ENCODE measurements at regions not wholly inside any gene's neighbourhood (a gene's known extent, or its start where the extent isn't known, plus 50 kb on each side); places are given as distances from the start of the nearest gene placed in this dataset.
A peak's percentile ranks its signal among the peaks of the same experiment; 100 is the strongest.

DNA sequence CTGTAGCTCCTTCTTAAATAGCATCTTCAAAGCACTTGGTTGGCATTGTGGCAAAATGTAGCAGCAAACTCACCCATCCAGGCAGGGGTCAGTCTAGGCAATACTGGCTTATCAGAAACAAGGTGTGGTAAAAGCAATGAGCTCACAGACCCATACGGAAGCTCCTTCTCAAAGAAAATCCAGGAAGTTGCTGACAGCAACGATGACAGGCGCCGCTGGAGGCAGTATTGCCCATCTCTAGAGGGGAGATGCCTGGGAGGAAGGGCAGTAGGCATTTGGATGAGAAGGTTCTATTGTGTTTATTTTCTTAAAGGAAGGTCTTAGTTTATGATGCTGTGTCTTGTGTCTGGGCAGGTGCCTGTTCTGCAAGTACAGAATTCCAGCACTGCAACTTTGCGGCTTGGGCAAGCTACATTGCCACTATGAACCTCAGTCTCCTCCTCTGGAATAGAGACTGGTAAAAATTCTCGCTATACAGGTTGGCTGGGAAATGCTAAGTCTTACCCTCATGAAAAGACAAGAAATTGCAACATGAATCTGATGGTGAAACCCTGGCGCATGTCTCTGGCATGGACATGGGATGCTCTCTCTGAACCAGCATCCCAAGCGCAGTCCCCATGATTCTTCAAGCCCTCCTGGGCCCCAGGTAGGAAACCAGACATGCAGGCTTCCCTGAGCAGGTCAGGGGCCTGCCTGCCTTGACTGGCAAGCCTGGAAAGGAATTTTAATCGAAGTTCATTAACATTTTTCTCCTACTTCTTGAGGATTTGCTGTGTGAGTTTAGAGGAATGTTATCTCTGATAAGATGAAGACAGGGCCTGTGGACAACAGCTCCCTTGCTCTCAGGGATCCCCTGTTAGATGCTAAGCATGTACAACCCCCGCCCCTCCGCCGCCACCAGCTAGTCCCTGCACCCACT is 156.0 kb downstream of the TFCP2L1 start:
- peak; percentile 7 for DNase-seq (ENCODE audit: low read depth, low spot score)
- TF ChIP-seq, protein P1, sequence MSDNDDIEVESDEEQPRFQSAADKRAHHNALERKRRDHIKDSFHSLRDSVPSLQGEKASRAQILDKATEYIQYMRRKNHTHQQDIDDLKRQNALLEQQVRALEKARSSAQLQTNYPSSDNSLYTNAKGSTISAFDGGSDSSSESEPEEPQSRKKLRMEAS (IDR thresholded peaks at IDR 0.05; ENCODE audit: insufficient read depth, insufficient read length), result no peak
- TF ChIP-seq POLR2A (IDR thresholded peaks at IDR 0.05; ENCODE audit: low read depth, low read length), result no peak
- TF ChIP-seq, protein P2, sequence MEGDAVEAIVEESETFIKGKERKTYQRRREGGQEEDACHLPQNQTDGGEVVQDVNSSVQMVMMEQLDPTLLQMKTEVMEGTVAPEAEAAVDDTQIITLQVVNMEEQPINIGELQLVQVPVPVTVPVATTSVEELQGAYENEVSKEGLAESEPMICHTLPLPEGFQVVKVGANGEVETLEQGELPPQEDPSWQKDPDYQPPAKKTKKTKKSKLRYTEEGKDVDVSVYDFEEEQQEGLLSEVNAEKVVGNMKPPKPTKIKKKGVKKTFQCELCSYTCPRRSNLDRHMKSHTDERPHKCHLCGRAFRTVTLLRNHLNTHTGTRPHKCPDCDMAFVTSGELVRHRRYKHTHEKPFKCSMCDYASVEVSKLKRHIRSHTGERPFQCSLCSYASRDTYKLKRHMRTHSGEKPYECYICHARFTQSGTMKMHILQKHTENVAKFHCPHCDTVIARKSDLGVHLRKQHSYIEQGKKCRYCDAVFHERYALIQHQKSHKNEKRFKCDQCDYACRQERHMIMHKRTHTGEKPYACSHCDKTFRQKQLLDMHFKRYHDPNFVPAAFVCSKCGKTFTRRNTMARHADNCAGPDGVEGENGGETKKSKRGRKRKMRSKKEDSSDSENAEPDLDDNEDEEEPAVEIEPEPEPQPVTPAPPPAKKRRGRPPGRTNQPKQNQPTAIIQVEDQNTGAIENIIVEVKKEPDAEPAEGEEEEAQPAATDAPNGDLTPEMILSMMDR (IDR thresholded peaks at IDR 0.05; ENCODE audit: extremely low read depth in 1 of 2, insufficient read depth in 1 of 2, low read depth in 1 of 2, low read length in 2 of 2), result peak; percentile 35 to 58
- Histone ChIP-seq H3K79me2 (ENCODE audit: control insufficient read depth, insufficient read depth, low read length) (no peaks in the 10 kb centered on the region), H2AFZ (ENCODE audit: low read depth, low read length) (no peak overlapping the region), H3K9ac (replicated peaks; ENCODE audit: extremely low read depth, insufficient read depth, low read length) (no peak overlapping the region), H4K20me1 (replicated peaks; ENCODE audit: control insufficient read depth, extremely low read depth, insufficient read depth, low read length) (no peaks in the 10 kb centered on the region), H3K4me3 (replicated peaks in 1 of 3; ENCODE audit: insufficient read depth in 1 of 3, low read depth in 1 of 3, low read length in 3 of 3) (no peak overlapping the region), H3K9me3 (replicated peaks; ENCODE audit: control insufficient read depth, insufficient read depth, low read length) (no peaks in the 10 kb centered on the region), H3K4me2 (ENCODE audit: insufficient read depth, low read length) (no peak overlapping the region), H3K36me3 (ENCODE audit: control insufficient read depth in 2 of 2, extremely low read depth in 1 of 2, insufficient read depth in 2 of 2, low read length in 2 of 2) (no peaks in the 10 kb centered on the region), H3K27ac (ENCODE audit: insufficient read depth, low read depth, low read length) (no peak overlapping the region), H3K4me1 (ENCODE audit: control insufficient read depth, extremely low read depth, insufficient read depth, low read length) (no peaks in the 10 kb centered on the region), H3K27me3 (ENCODE audit: control insufficient read depth in 2 of 2, insufficient read depth in 2 of 2, low read length in 2 of 2) (no peaks in the 10 kb centered on the region), H3K9me1 (replicated peaks; ENCODE audit: control insufficient read depth, extremely low read depth, insufficient read depth, low read length) (no peaks in the 10 kb centered on the region)
- no TSS peak for BruUV-seq (replicated peaks)
- ChIA-PET CTCF (interaction anchor here (0.6 to 4.6 kb wide), 16 partner anchors 10 to 619 kb away, joined by 3 to 56 read pairs (median 4); no protein-coding TSS in a partner anchor), POLR2A (no interaction called here)
- intact Hi-C loops (cut with micrococcal nuclease), result loop anchor here (10.0 kb wide), 1 partner anchor 196 kb away; no protein-coding TSS in a partner anchor
- FAIRE-seq, result no peak
- dilution Hi-C loops (cut with MboI; ENCODE audit: extremely low pct_ligation_motif_present, low sequenced_read_pairs), result no loop called here

DNA sequence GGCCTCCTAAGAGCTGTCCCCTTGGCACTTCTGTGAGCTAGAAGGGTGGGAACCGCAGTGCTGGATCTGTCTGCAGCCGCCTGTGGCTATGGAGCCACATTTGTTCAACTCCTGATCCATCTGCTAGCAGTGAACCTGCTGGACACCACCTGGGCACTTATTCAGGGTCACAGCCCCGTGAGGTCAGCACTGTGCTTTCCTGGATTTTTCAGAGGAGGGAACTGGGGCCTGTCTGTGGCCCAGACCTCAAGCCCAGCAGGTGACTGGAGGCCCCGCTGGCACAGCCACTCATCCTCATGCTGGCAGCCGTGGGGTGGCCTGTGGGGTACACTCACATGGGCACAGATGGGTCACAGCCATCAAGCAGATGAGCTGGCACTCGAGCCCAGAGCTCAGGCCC is 155.3 kb downstream of the TFCP2L1 start:
- dilution Hi-C loops (cut with MboI; ENCODE audit: extremely low pct_ligation_motif_present, low sequenced_read_pairs), result no loop called here
- no TSS peak for BruUV-seq (replicated peaks)
- H3K27me3 ChIP-seq (ENCODE audit: control insufficient read depth in 2 of 2, insufficient read depth in 2 of 2, low read length in 2 of 2), result no peaks in the 10 kb centered on the region
- no peaks in the 10 kb centered on the region for H4K20me1 ChIP-seq (replicated peaks; ENCODE audit: control insufficient read depth, extremely low read depth, insufficient read depth, low read length)
- no peaks in the 10 kb centered on the region for H3K36me3 ChIP-seq (ENCODE audit: control insufficient read depth in 2 of 2, extremely low read depth in 1 of 2, insufficient read depth in 2 of 2, low read length in 2 of 2)
- TF ChIP-seq POLR2AphosphoS5 (IDR thresholded peaks at IDR 0.05; ENCODE audit: insufficient read depth, low read depth, low read length) (no peak), EZH2 (IDR thresholded peaks at IDR 0.05; ENCODE audit: borderline replicate concordance, low read depth, low read length, severe bottlenecking) (no peak), FOS (IDR thresholded peaks at IDR 0.05; ENCODE audit: borderline replicate concordance, insufficient read depth, low read length) (no peak), GATA2 (IDR thresholded peaks at IDR 0.05; ENCODE audit: insufficient read depth, insufficient read length, low read depth, low read length) (no peak), JUN (IDR thresholded peaks at IDR 0.05; ENCODE audit: borderline replicate concordance, insufficient read depth, insufficient read length, low read depth) (no peak), MYC (IDR thresholded peaks at IDR 0.05; ENCODE audit: low read depth, low read length) (no peak), POLR2A (IDR thresholded peaks at IDR 0.05; ENCODE audit: low read depth, low read length) (no peak)
- TF ChIP-seq, protein P2 (IDR thresholded peaks at IDR 0.05; ENCODE audit: extremely low read depth in 1 of 2, insufficient read depth in 1 of 2, low read depth in 1 of 2, low read length in 2 of 2), result no peak
- TF ChIP-seq, protein P1 (IDR thresholded peaks at IDR 0.05; ENCODE audit: insufficient read depth, insufficient read length), result no peak
- H3K27ac ChIP-seq (ENCODE audit: insufficient read depth, low read depth, low read length), result no peak overlapping the region
- H3K9me3 ChIP-seq (replicated peaks; ENCODE audit: control insufficient read depth, insufficient read depth, low read length), result no peaks in the 10 kb centered on the region
- no peaks in the 10 kb centered on the region for H3K4me1 ChIP-seq (ENCODE audit: control insufficient read depth, extremely low read depth, insufficient read depth, low read length)
- FAIRE-seq (no peak), DNase-seq (ENCODE audit: low read depth, low spot score) (no peak)
- no peaks in the 10 kb centered on the region for H3K79me2 ChIP-seq (ENCODE audit: control insufficient read depth, insufficient read depth, low read length)
- no peak overlapping the region for H3K9ac ChIP-seq (replicated peaks; ENCODE audit: extremely low read depth, insufficient read depth, low read length)
- POLR2A ChIA-PET, result no interaction called here
- H3K4me3 ChIP-seq (replicated peaks in 1 of 3; ENCODE audit: insufficient read depth in 1 of 3, low read depth in 1 of 3, low read length in 3 of 3), result no peak overlapping the region
- H3K9me1 ChIP-seq (replicated peaks; ENCODE audit: control insufficient read depth, extremely low read depth, insufficient read depth, low read length), result no peaks in the 10 kb centered on the region
- CTCF ChIA-PET, result interaction anchor here (1.0 to 4.6 kb wide), 2 partner anchors 50 to 227 kb away, joined by 3 to 56 read pairs; no protein-coding TSS in a partner anchor
- no peak overlapping the region for H2AFZ ChIP-seq (ENCODE audit: low read depth, low read length)
- intact Hi-C loops (cut with micrococcal nuclease), result loop anchor here (10.0 kb wide), 1 partner anchor 195 kb away; no protein-coding TSS in a partner anchor
- H3K4me2 ChIP-seq (ENCODE audit: insufficient read depth, low read length), result no peak overlapping the region
